BLaER1 (cell line): ENCODE measurements at regions not wholly inside any gene's neighbourhood (a gene's known extent, or its start where the extent isn't known, plus 50 kb on each side); places are given as distances from the start of the nearest gene placed in this dataset.

Experiments used
- H3K27ac ChIP-seq: shearing (Covaris generic); formaldehyde crosslinking; 2 replicates; pipeline ENCODE4 v1.8.1; 2022
- H3K27me3 ChIP-seq: shearing (Covaris generic); formaldehyde crosslinking; 2 replicates; pipeline ENCODE4 v1.8.1; 2022
- H3K36me3 ChIP-seq: shearing (Covaris generic); formaldehyde crosslinking; 2 replicates; pipeline ENCODE4 v1.8.1; 2022
- H3K4me1 ChIP-seq: shearing (Covaris generic); formaldehyde crosslinking; 2 replicates; pipeline ENCODE4 v1.8.1; 2022
- H3K4me2 ChIP-seq: shearing (Covaris generic); formaldehyde crosslinking; 2 replicates; pipeline ENCODE4 v1.8.1; 2022
- H3K4me3 ChIP-seq: shearing (Covaris generic); formaldehyde crosslinking; 2 replicates; pipeline ENCODE4 v1.8.1; 2022
- H3K9ac ChIP-seq: shearing (Covaris generic); formaldehyde crosslinking; 2 replicates; pipeline ENCODE4 v1.8.1; 2022
- H3K9me3 ChIP-seq: shearing (Covaris generic); formaldehyde crosslinking; 2 replicates; pipeline ENCODE4 v1.8.1; 2022
- H4K20me1 ChIP-seq: shearing (Covaris generic); formaldehyde crosslinking; 2 replicates; pipeline ENCODE4 v1.8.1; 2022
- Cebpa-rat ChIP-seq: shearing (Covaris generic); IDR thresholded peaks from 2 replicates; pipeline ENCODE4 v1.8.1; 2022

DNA sequence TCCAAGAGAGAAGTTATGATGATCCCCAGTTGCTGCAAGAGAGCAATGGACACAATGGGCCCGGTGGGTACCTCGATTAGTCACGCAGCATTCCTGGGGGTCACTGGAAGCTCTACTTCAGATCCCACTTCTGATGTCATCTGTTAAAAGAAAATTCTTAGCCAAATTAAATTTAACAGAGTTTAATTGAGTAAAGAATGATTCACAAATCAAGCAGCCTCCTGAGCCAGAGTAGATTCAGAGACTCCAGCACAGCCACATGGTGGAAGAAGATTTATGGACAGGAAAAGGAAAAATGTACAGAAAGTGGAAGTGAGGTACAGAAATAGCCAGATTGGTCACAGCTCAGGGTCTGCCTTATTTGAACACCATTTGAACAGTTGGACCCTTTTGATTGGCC lies 107.5 kb downstream of the SPTSSA start:
- Histone ChIP-seq H3K27ac (no peak overlapping the region), H4K20me1 (no peaks in the 10 kb centered on the region), H3K4me2 (no peak overlapping the region), H3K36me3 (no peaks in the 10 kb centered on the region), H3K9me3 (no peaks in the 10 kb centered on the region), H3K4me3 (no peak overlapping the region), H3K4me1 (no peaks in the 10 kb centered on the region), H3K27me3 (no peaks in the 10 kb centered on the region), H3K9ac (no peak overlapping the region)
- no peak for TF ChIP-seq Cebpa-rat

DNA sequence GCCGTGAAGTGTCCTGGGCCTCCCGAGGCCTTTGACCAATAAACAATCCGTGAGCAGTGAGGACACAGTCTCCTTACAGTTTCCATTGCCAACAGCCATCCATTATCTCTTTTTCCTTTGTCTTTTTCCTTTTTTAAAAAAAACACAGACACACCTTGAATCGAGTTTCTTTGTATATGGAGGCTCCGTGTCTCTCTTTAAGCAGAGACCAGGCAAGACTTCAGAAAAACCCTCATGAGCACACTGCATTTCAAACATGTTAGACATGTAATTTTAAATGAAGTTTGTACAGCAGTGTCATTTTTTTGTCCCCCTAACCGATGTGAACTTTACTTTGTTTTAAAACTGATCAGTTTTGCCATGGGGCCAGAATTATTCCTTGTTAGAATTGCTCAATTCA lies 111.1 kb downstream of the SPTSSA start:
- H3K9ac ChIP-seq, result no peak overlapping the region
- H3K36me3 ChIP-seq, result no peaks in the 10 kb centered on the region
- H3K27me3 ChIP-seq, result no peaks in the 10 kb centered on the region
- no peaks in the 10 kb centered on the region for H3K4me1 ChIP-seq
- peaks cover 9% of the 10 kb centered on the region for H3K9me3 ChIP-seq
- no peak for TF ChIP-seq Cebpa-rat
- H3K4me3 ChIP-seq, result no peak overlapping the region
- H3K27ac ChIP-seq, result no peak overlapping the region
- no peaks in the 10 kb centered on the region for H4K20me1 ChIP-seq
- H3K4me2 ChIP-seq, result no peak overlapping the region

DNA sequence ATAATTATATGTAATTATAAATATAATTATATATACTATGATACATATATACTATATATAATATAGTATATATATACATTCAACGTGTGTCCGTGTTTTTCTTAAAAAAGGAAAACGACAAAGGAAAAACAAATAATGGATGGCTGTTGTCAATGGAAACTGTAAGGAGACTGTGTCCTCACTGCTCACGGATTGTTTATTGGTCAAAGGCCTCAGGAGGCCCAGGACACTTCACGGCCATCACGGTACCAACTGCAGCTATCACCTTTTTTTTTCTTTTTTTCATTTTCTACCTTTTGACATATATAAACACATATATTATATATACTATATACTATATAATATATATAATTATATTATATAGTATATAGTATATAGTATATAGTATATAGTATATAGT lies 113.4 kb downstream of the SPTSSA start:
- Histone ChIP-seq H4K20me1 (no peaks in the 10 kb centered on the region), H3K9me3 (peaks cover 16% of the 10 kb centered on the region), H3K36me3 (no peaks in the 10 kb centered on the region), H3K4me2 (no peak overlapping the region), H3K27ac (no peak overlapping the region), H3K9ac (no peak overlapping the region), H3K27me3 (no peaks in the 10 kb centered on the region), H3K4me1 (no peaks in the 10 kb centered on the region), H3K4me3 (no peak overlapping the region)
- no peak for TF ChIP-seq Cebpa-rat

DNA sequence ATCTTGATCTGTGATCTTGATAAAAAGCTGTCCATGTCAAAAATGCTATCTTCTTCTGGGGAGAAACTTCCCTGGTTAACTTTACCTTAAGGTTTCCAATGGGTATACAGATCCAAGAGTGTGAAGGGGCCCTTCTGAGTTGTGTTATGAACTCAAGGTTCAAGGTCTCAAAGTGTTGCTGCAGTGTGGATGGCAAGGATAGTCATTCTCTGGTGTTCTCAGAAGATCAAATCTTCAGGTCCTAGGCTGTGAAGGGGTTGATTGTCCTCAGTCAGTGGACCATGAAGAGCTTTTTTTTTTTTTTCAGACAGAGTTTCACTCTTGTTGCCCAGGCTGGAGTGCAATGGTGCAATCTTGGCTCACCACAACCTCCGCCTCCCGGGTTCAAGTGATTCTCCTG lies 114.4 kb downstream of the SPTSSA start:
- TF ChIP-seq Cebpa-rat, result no peak
- no peak overlapping the region for H3K4me2 ChIP-seq
- no peak overlapping the region for H3K27ac ChIP-seq
- no peaks in the 10 kb centered on the region for H3K36me3 ChIP-seq
- no peak overlapping the region for H3K9ac ChIP-seq
- H4K20me1 ChIP-seq, result no peaks in the 10 kb centered on the region
- H3K4me3 ChIP-seq, result no peak overlapping the region
- peaks cover 20% of the 10 kb centered on the region for H3K9me3 ChIP-seq
- H3K4me1 ChIP-seq, result no peaks in the 10 kb centered on the region
- H3K27me3 ChIP-seq, result no peaks in the 10 kb centered on the region

DNA sequence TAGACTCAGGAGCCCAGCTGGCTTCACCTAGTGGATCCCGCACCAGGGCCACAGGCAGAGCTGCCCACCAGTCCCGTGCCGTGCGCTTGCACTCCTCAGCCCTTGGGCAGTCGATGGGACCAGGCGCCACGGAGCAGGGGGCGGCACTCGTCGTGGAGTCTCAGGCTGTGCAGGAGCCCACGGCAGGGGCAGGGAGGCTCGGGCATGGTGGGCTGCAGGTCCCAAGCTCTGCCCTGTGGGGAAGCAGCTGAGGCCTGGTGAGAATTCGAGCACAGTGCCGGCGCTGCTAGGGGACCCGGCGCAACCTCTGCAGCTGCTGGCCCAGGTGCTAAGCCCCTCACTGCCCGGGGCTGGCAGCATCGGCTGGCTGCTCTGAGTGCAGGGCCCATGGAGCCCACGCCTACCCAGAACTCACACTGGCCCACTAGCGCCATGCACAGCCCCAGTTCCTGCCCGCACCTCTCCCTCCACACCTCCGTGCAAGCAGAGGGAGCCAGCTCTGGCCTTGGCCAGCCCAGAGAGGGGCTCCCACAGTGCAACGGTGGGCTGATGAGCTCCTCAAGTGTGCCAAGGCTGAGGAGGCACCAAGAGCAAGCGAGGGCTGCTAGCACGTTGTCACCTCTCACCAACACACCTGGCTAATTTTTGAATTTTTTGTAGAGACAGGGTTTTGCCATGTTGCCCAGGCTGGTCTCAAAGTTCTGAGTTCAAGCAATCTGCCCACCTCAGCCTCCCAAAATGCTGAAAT lies 116.1 kb downstream of the SPTSSA start:
- H3K9me3 ChIP-seq, result peaks cover 25% of the 10 kb centered on the region
- no peak overlapping the region for H3K4me3 ChIP-seq
- no peak overlapping the region for H3K27ac ChIP-seq
- H3K36me3 ChIP-seq, result no peaks in the 10 kb centered on the region
- no peaks in the 10 kb centered on the region for H4K20me1 ChIP-seq
- no peak for TF ChIP-seq Cebpa-rat
- no peaks in the 10 kb centered on the region for H3K27me3 ChIP-seq
- no peak overlapping the region for H3K9ac ChIP-seq
- H3K4me2 ChIP-seq, result no peak overlapping the region
- no peaks in the 10 kb centered on the region for H3K4me1 ChIP-seq

DNA sequence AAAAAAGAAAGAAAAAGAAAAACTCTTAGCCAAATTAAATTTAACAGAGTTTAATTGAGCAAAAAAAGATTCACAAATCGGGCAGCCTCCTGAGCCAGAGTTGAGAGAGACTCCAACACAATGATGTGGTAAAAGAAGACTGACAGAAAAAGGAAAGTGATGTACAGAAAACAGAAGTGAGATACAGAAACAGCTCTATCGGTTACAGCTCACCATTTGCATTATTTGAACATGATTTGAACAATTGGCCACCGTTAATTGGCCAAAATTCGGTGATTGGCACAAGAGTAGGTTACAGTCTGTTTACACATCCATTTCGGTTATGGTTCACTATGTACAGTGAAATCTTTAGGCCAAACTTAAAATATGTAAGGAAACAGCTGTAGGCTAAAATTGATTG lies 117.7 kb downstream of the SPTSSA start:
- Histone ChIP-seq H3K9me3 (peaks cover 25% of the 10 kb centered on the region), H3K9ac (no peak overlapping the region)
- no peak for TF ChIP-seq Cebpa-rat

DNA sequence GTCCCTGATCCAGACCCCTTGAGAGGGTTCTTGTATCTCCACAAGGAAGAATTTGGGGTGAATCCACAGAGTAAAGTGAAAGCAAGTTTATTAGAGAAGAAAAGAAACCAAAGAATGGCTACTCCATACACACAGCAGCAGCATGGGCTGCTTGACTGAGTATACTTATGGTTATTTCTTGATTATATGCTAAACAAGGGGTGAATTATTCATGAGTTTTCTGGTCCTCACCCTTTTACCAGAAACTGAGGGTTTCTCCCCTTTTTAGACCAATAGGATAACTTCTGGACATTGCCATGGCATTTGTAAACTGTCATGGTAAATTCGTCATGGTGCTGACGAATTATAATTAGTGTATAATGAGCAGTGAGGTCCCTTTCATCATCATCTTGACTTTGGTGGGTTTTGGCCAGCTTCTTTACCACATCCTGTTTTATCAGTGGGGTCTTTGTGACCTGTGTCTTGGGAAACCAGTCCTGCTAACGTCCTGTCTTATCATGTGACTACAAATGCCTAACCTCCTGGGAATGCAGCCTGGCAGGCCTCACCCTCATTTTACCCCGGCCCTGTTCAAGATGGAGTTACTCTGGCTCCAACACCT lies 121.9 kb downstream of the SPTSSA start:
- Histone ChIP-seq H3K9ac (no peak overlapping the region), H3K27ac (no peak overlapping the region), H3K27me3 (no peaks in the 10 kb centered on the region), H4K20me1 (no peaks in the 10 kb centered on the region), H3K4me2 (peak overlapping the region; percentile 33), H3K36me3 (no peaks in the 10 kb centered on the region), H3K9me3 (0 out of 2 replicates have a peak, but pooled peaks cover 9% of the 10 kb centered on the region), H3K4me1 (peaks cover 26% of the 10 kb centered on the region), H3K4me3 (no peak overlapping the region)
- TF ChIP-seq Cebpa-rat, result no peak

More for the DNA sequence above, 117.7 kb downstream of the SPTSSA start:
- Histone ChIP-seq H3K4me3 (no peak overlapping the region), H4K20me1 (no peaks in the 10 kb centered on the region), H3K4me2 (no peak overlapping the region), H3K27me3 (no peaks in the 10 kb centered on the region), H3K27ac (no peak overlapping the region), H3K36me3 (no peaks in the 10 kb centered on the region), H3K4me1 (peaks cover 9% of the 10 kb centered on the region)

DNA sequence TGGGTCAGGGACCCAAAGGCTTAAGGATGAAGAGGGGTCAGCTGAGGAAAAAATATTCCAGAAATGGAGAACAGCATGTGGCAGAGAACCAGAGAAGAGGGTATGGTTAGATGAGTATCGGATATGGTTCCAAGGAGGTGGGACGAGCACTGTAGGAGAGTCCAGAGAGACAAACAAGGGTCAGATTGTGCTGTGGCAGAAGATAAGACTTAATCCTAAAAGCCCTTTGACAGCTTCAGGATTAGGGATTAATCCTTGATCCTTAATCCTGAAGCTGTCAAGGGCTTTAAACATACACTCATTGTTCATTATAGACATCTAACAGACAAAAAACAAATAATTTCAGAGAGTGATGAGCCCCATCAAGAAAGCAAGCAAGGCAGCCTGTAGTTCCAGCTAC lies 124.0 kb downstream of the SPTSSA start:
- no peaks in the 10 kb centered on the region for H4K20me1 ChIP-seq
- H3K36me3 ChIP-seq, result no peaks in the 10 kb centered on the region
- H3K4me3 ChIP-seq, result no peak overlapping the region
- H3K9me3 ChIP-seq, result 0 out of 2 replicates have a peak, but pooled peaks cover 9% of the 10 kb centered on the region
- H3K4me1 ChIP-seq, result peaks cover 36% of the 10 kb centered on the region
- H3K27ac ChIP-seq, result no peak overlapping the region
- no peaks in the 10 kb centered on the region for H3K27me3 ChIP-seq
- no peak for TF ChIP-seq Cebpa-rat
- H3K4me2 ChIP-seq, result no peak overlapping the region
- no peak overlapping the region for H3K9ac ChIP-seq

DNA sequence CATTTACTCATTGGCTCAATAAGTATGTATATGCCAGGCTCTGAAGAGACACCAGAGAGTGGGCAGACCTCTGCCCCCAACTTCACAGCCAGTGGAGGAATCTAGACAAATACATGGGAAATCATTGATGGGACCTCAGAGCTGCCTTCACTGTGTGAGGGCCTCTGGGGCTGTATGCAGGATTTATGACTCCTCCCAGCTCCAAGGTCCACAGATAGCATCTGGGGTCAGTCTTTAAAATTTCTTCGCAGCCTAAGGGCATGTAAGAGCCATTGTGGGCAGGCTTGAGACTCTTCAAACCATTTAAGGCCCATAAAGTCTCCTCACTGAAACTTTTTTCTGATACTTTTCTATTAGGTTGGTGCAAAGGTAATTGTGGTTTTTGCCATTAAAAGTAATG lies 125.5 kb downstream of the SPTSSA start:
- Histone ChIP-seq H3K36me3 (no peaks in the 10 kb centered on the region), H3K4me2 (peak overlapping the region; percentile 73), H3K9ac (no peak overlapping the region), H3K9me3 (no peaks in the 10 kb centered on the region), H3K27ac (no peak overlapping the region), H3K4me1 (peaks cover 47% of the 10 kb centered on the region), H4K20me1 (no peaks in the 10 kb centered on the region), H3K27me3 (no peaks in the 10 kb centered on the region), H3K4me3 (no peak overlapping the region)
- TF ChIP-seq Cebpa-rat, result no peak

DNA sequence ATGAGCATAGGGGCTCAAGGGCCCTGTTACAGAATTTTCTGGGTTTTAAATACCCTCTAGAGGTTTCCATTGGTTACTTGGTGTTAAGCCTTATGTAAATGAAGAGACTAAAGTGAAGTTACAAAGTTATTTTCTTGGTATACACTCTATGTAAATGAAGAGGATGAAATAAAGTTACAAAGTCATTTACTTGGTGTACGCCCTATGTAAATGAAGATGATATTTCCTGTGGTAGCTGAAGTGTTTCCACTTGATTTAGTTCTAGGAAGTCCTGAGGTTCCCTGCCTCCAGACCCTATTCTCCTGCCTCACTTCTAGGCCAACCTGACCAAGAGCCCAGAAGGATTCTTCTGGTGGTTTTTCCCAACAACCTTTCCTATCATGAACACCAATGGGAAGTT lies 126.1 kb downstream of the SPTSSA start:
- no peaks in the 10 kb centered on the region for H3K9me3 ChIP-seq
- H3K4me3 ChIP-seq, result no peak overlapping the region
- H3K4me1 ChIP-seq, result peaks cover 47% of the 10 kb centered on the region
- H3K27ac ChIP-seq, result peak overlapping the region; percentile 13; the same call in 1 of the 2 replicates
- no peak overlapping the region for H3K9ac ChIP-seq
- no peak for TF ChIP-seq Cebpa-rat
- no peaks in the 10 kb centered on the region for H3K36me3 ChIP-seq
- H4K20me1 ChIP-seq, result no peaks in the 10 kb centered on the region
- H3K4me2 ChIP-seq, result peak overlapping the region; percentile 73
- no peaks in the 10 kb centered on the region for H3K27me3 ChIP-seq
